DMS 273 (cell line): ENCODE measurements at regions not wholly inside any gene's neighbourhood (a gene's known extent, or its start where the extent isn't known, plus 50 kb on each side); places are given as distances from the start of the nearest gene placed in this dataset.

Experiments
- DNase-seq: peaks from one replicate; lab custom pipeline; 2025; ENCODE audit not compliant: unreplicated experiment; lab: John Stamatoyannopoulos, UW

GRCh38 chr1:163013826-163014600 lies 55.1 kb upstream of the RGS4 start:
- DNase-seq = no peak

GRCh38 chr1:163006051-163006834 lies 62.9 kb upstream of the RGS4 start:
- DNase-seq = no peak

- no peak for DNase-seq
Measured at GRCh38 chr1:162997499-162998285, 71.5 kb upstream of the RGS4 start.

- no peak for DNase-seq
Measured at GRCh38 chr1:162996261-162996660, 72.9 kb upstream of the RGS4 start.

- DNase-seq = no peak
Measured at GRCh38 chr1:162994921-162995320, 74.2 kb upstream of the RGS4 start.

- DNase-seq = no peak
Measured at GRCh38 chr1:162993846-162994245, 75.3 kb upstream of the RGS4 start.

- DNase-seq = no peak
Measured at GRCh38 chr1:162992945-162993344, 76.2 kb upstream of the RGS4 start.

- no peak for DNase-seq
Measured at GRCh38 chr1:162991444-162991843, 77.7 kb upstream of the RGS4 start.

GRCh38 chr1:162990665-162991064 lies 78.5 kb upstream of the RGS4 start:
- DNase-seq = no peak

GRCh38 chr1:162988869-162989268 lies 80.3 kb upstream of the RGS4 start:
- DNase-seq = peak; percentile 18

- no peak for DNase-seq
Measured at GRCh38 chr1:162987866-162988265, 81.3 kb upstream of the RGS4 start.

- no peak for DNase-seq
Measured at GRCh38 chr1:162985816-162986435, 83.2 kb upstream of the RGS4 start.

- DNase-seq = no peak
Measured at GRCh38 chr1:162984699-162985098, 84.5 kb upstream of the RGS4 start.

GRCh38 chr1:162983671-162984425 lies 85.3 kb upstream of the RGS4 start:
- DNase-seq = no peak

GRCh38 chr1:162982364-162982763 lies 86.8 kb upstream of the RGS4 start:
- DNase-seq = no peak

GRCh38 chr1:162977944-162978568 lies 91.1 kb upstream of the RGS4 start:
- DNase-seq = peak; percentile 97

- peak; percentile 94 for DNase-seq
Measured at GRCh38 chr1:162976628-162977027, 92.5 kb upstream of the RGS4 start.

- no peak for DNase-seq
Measured at GRCh38 chr1:162974810-162975209, 94.4 kb upstream of the RGS4 start.

GRCh38 chr1:162973381-162973795 lies 95.8 kb upstream of the RGS4 start:
- no peak for DNase-seq

- no peak for DNase-seq
Measured at GRCh38 chr1:162972773-162973172, 96.4 kb upstream of the RGS4 start.
